GM12865 (cell line): ENCODE measurements at regions not wholly inside any gene's neighbourhood (a gene's known extent, or its start where the extent isn't known, plus 50 kb on each side); places are given as distances from the start of the nearest gene placed in this dataset.

ENCODE experiments used
- DNase-seq: peaks from one replicate; pipeline ENCODE4 v3.0.0; 2010; ENCODE audit warnings: low read depth
- H3K4me3 ChIP-seq: 2 replicates; pipeline ENCODE4 v1.5.1; 2011; ENCODE audit warnings: mild to moderate bottlenecking, low read depth, low read length, control low read depth
- CTCF ChIP-seq: IDR thresholded peaks from 2 replicates; pipeline ENCODE4 v1.5.1; 2011; ENCODE audit warnings: low read length, control low read depth, low read depth, inconsistent platforms; ENCODE audit not compliant: insufficient read depth; ENCODE audit errors: missing control alignments

GRCh38 chr4:114728426-114728825 is 129.8 kb downstream of the UGT8 start:
- DNase-seq, result no peak
- TF ChIP-seq CTCF, result no peak
- H3K4me3 ChIP-seq, result no peak overlapping the region

- peak; percentile 1 for DNase-seq
- no peak overlapping the region for H3K4me3 ChIP-seq
- TF ChIP-seq CTCF, result no peak
Observed at GRCh38 chr4:114729068-114729738, 130.6 kb downstream of the UGT8 start.

- TF ChIP-seq CTCF, result no peak
- no peak for DNase-seq
- H3K4me3 ChIP-seq, result no peak overlapping the region
Observed at GRCh38 chr4:114734594-114734993, 136.0 kb downstream of the UGT8 start.

- DNase-seq, result no peak
- no peak for TF ChIP-seq CTCF
- no peak overlapping the region for H3K4me3 ChIP-seq
Observed at GRCh38 chr4:114752391-114753165, 154.0 kb downstream of the UGT8 start.

- TF ChIP-seq CTCF, result no peak
- no peak overlapping the region for H3K4me3 ChIP-seq
- DNase-seq, result no peak
Observed at GRCh38 chr4:114754616-114755015, 156.0 kb downstream of the UGT8 start.

GRCh38 chr4:114758066-114758465 is 159.5 kb downstream of the UGT8 start:
- no peak overlapping the region for H3K4me3 ChIP-seq
- DNase-seq, result no peak
- no peak for TF ChIP-seq CTCF
